K562 (cell line): ENCODE measurements at regions not wholly inside any gene's neighbourhood (a gene's known extent, or its start where the extent isn't known, plus 50 kb on each side); places are given as distances from the start of the nearest gene placed in this dataset.

Experiments used
- ATAC-seq: fragments of 200-7000 bp; cut with Tn5 transposase; 3 replicates; pipeline ENCODE4 v1.9.1; 2020; ENCODE audit warnings: moderate library complexity
- BruUV-seq: library from RNA; stranded (reverse); fragments of 400-500 nt; replicated peaks from 2 replicates; lab custom pipeline; 2021; lab: Mats Ljungman, UMichigan
- CTCF ChIA-PET: fragments of 300-600 bp; formaldehyde crosslinking; extraction: SDS; loops from one replicate; lab custom pipeline; 2021; ENCODE audit warnings: low intra/inter-chr PET ratio; lab: Yijun Ruan, JAX
- POLR2A ChIA-PET: fragments of 300-600, 350-650 bp; sonication (Branson Sonifier 250); formaldehyde crosslinking; extraction: SDS; loops from one replicate; lab custom pipeline; 2021; ENCODE audit warnings: antibody characterized with exemption, inconsistent platforms; lab: Yijun Ruan, JAX
- DNase-seq, 4 experiments: peaks; one replicate each; pipeline versions ENCODE4 v3.0.0 to v3.0.0-alpha.2; 2011 to 2018; ENCODE audit warnings: low spot score in 3 of 4, mixed read lengths in 3 of 4; ENCODE audit errors: extremely low read depth in 1 of 4
- FAIRE-seq: peaks from 2 replicates; lab custom pipeline; 2011; peaks lifted over from hg19 to GRCh38; lab: Jason Lieb, UNC
- H2AFZ ChIP-seq: 2 replicates; pipeline ENCODE4 v1.6.0; 2011; ENCODE audit warnings: low read depth, low read length, control low read depth, inconsistent platforms
- H3K27ac ChIP-seq: fragments of 200-600 bp; 3 replicates; pipeline ENCODE4 v1.8.0; 2011; ENCODE audit warnings: low read depth, mild to moderate bottlenecking, control low read depth, inconsistent platforms, low read length, moderate library complexity, mixed read lengths; ENCODE audit errors: extremely low read depth
- H3K27me3 ChIP-seq, 2 experiments: fragments of 300-600 bp in 1 of 2; 2 replicates in 1 of 2; 3 replicates in 1 of 2; pipeline versions ENCODE4 v1.6.0 to v1.8.0; 2011; ENCODE audit warnings: inconsistent platforms in 2 of 2, low read length in 2 of 2, mild to moderate bottlenecking in 1 of 2, mixed read lengths in 1 of 2, moderate library complexity in 1 of 2; ENCODE audit not compliant: control insufficient read depth in 2 of 2, insufficient read depth in 2 of 2
- H3K36me3 ChIP-seq: fragments of 300-600 bp; 3 replicates; pipeline ENCODE4 v1.8.0; 2011; ENCODE audit warnings: mild to moderate bottlenecking, low read length, inconsistent platforms; ENCODE audit not compliant: control insufficient read depth, insufficient read depth
- H3K4me1 ChIP-seq, 2 experiments: fragments of 200-600 bp in 1 of 2; replicated peaks in 1 of 2; 2 replicates in 1 of 2; 3 replicates in 1 of 2; pipeline versions ENCODE4 v1.5.1 to v1.8.0; 2011; ENCODE audit warnings: inconsistent platforms in 2 of 2, low read length in 2 of 2, mild to moderate bottlenecking in 1 of 2, mixed read lengths in 1 of 2, moderate library complexity in 1 of 2; ENCODE audit not compliant: control insufficient read depth in 2 of 2, insufficient read depth in 2 of 2
- H3K4me2 ChIP-seq: 2 replicates; pipeline ENCODE4 v1.6.1; 2011; ENCODE audit warnings: low read length, control low read depth, inconsistent platforms, mixed read lengths; ENCODE audit not compliant: insufficient read depth
- H3K4me3 ChIP-seq: fragments of 200-600 bp; sonication (generic), shearing (Covaris generic); 2 replicates; pipeline ENCODE4 v1.5.1; 2016; ENCODE audit warnings: control low read depth, inconsistent platforms
- H3K79me2 ChIP-seq: fragments of 200-600 bp; 3 replicates; pipeline ENCODE4 v1.8.0; 2011; ENCODE audit warnings: low read length, inconsistent platforms; ENCODE audit not compliant: control insufficient read depth, insufficient read depth
- H3K9ac ChIP-seq, 2 experiments: 2 replicates each; pipeline versions ENCODE4 v1.6.0 to v1.6.1; 2011; ENCODE audit warnings: low read depth in 2 of 2, low read length in 2 of 2, control low read depth in 1 of 2, inconsistent platforms in 1 of 2, mild to moderate bottlenecking in 1 of 2, mixed read lengths in 1 of 2; ENCODE audit not compliant: insufficient read depth in 1 of 2
- H3K9me1 ChIP-seq: one replicate; pipeline ENCODE4 v1.6.0; 2011; ENCODE audit warnings: inconsistent platforms, mild to moderate bottlenecking, low read length, moderate library complexity; ENCODE audit not compliant: control insufficient read depth, insufficient read depth
- H3K9me3 ChIP-seq: replicated peaks from 2 replicates; pipeline ENCODE4 v1.5.1; 2011; ENCODE audit warnings: low read depth, low read length, inconsistent platforms; ENCODE audit not compliant: control insufficient read depth, insufficient read depth
- H4K20me1 ChIP-seq: replicated peaks from 2 replicates; pipeline ENCODE4 v1.6.1; 2011; ENCODE audit warnings: low read length, inconsistent platforms, mixed read lengths; ENCODE audit not compliant: control insufficient read depth, insufficient read depth
- CEBPB ChIP-seq: fragments of 450-650 bp; IDR thresholded peaks from 2 replicates; pipeline ENCODE4 v1.6.1; 2016; ENCODE audit warnings: missing genetic modification characterization, missing compliant biosample characterization
- ILK ChIP-seq: fragments of 450-650 bp; IDR thresholded peaks from 2 replicates; pipeline ENCODE4 v1.6.1; 2016; ENCODE audit warnings: missing genetic modification characterization, low read depth, mild to moderate bottlenecking, missing compliant biosample characterization, moderate library complexity, borderline replicate concordance
- KDM1A ChIP-seq, 2 experiments: fragments of 450-650 bp; IDR thresholded peaks; 2 replicates each; pipeline ENCODE4 v1.6.1; 2016; ENCODE audit warnings: mild to moderate bottlenecking in 2 of 2
- PML ChIP-seq: IDR thresholded peaks from 2 replicates; pipeline ENCODE4 v1.6.1; 2012; ENCODE audit warnings: low read length, inconsistent platforms
- SUPT5H ChIP-seq: fragments of 450-650 bp; IDR thresholded peaks from 2 replicates; pipeline ENCODE4 v1.6.1; 2016
- TRIM24 ChIP-seq, 2 experiments: fragments of 450-650 bp; IDR thresholded peaks; 2 replicates each; pipeline ENCODE4 v1.6.1; 2016
- ZBTB43 ChIP-seq: sonication (generic); formaldehyde crosslinking; IDR thresholded peaks from 2 replicates; pipeline ENCODE4 v1.8.0; 2023; ENCODE audit warnings: mild to moderate bottlenecking, missing genetic modification reagents
- ZNF407 ChIP-seq: fragments of 450-650 bp; IDR thresholded peaks from 2 replicates; pipeline ENCODE4 v1.6.1; 2016; ENCODE audit warnings: low read depth
- ZNF511 ChIP-seq: sonication (generic); formaldehyde crosslinking; IDR thresholded peaks from 2 replicates; pipeline ENCODE4 v1.8.0; 2022; ENCODE audit warnings: mild to moderate bottlenecking, missing genetic modification reagents
- ZNF639 ChIP-seq, 2 experiments: fragments of 200-800 bp in 1 of 2; sonication (Bioruptor generic) in 1 of 2; sonication (generic) in 1 of 2; formaldehyde crosslinking in 1 of 2; IDR thresholded peaks in 1 of 2; conservative IDR thresholded peaks in 1 of 2; 2 replicates each; pipeline versions ENCODE4 v1.5.0 to v1.6.1; 2016 to 2020; ENCODE audit warnings: missing compliant biosample characterization in 1 of 2, missing genetic modification characterization in 1 of 2, missing genetic modification reagents in 1 of 2
- ZNF764 ChIP-seq: fragments of 250-450 bp; sonication (Bioruptor Pico); IDR thresholded peaks from 2 replicates; pipeline ENCODE4 v1.4.0; 2020; ENCODE audit warnings: low read depth, mild to moderate bottlenecking, moderate library complexity
- WGBS: fragments of 100-300 bp; shearing (Covaris generic); methylation state at CpG from one replicate; pipeline ENCODE4 v1.1.6; 2016; ENCODE audit warnings: low coverage, mixed read lengths; ENCODE audit not compliant: insufficient coverage; ENCODE audit errors: missing lambda C conversion rate; 5-methylcytosine and 5-hydroxymethylcytosine counted together
- in situ Hi-C: fragments of 300-500 bp; cut with MboI; formaldehyde crosslinking; loops from 4 replicates; pipeline ENCODE4 v1.15.0; 2018; ENCODE audit warnings: inconsistent platforms, mixed read lengths
- intact Hi-C: fragments of 100-400 bp; cut with micrococcal nuclease; formaldehyde crosslinking; loops from 2 replicates; pipeline ENCODE4 v1.14.2; 2022

- no peak for TF ChIP-seq ZNF639 (CRISPR knock-in tag; conservative IDR thresholded peaks at IDR 0.05 in 1 of 2, IDR thresholded peaks at IDR 0.05 in 1 of 2)
- no peak for TF ChIP-seq ILK (tag)
- TF ChIP-seq TRIM24 (IDR thresholded peaks at IDR 0.05), result no peak
Measured at GRCh38 chr11:25990406-25990805, 341.5 kb upstream of the ANO3 start (continued).

GRCh38 chr11:25991476-25991875, 340.5 kb upstream of the ANO3 start:
- Histone ChIP-seq H3K9me1 (no peaks in the 10 kb centered on the region), H3K27me3 (no peaks in the 10 kb centered on the region), H3K4me3 (no peak overlapping the region), H4K20me1 (no peaks in the 10 kb centered on the region), H3K79me2 (no peaks in the 10 kb centered on the region), H3K27ac (no peak overlapping the region), H2AFZ (no peak overlapping the region), H3K36me3 (no peaks in the 10 kb centered on the region), H3K9ac (no peak overlapping the region), H3K9me3 (no peaks in the 10 kb centered on the region), H3K4me1 (no peaks in the 10 kb centered on the region), H3K4me2 (no peak overlapping the region)
- ChIA-PET POLR2A (no interaction called here), CTCF (no interaction called here)
- in situ Hi-C loops (no loop called here), intact Hi-C loops (no loop called here)
- FAIRE-seq, result no peak
- ATAC-seq, result no peak
- BruUV-seq, result no TSS peak
- WGBS, result 4% methylated on average over 2 of the region's 2 CpGs
- no peak for DNase-seq
- TF ChIP-seq ZNF511 (CRISPR knock-in tag), result no peak
- TF ChIP-seq CEBPB (tag), result no peak
- no peak for TF ChIP-seq ZNF764 (CRISPR knock-in tag)
- TF ChIP-seq PML, result no peak
- no peak for TF ChIP-seq ZNF407
- no peak for TF ChIP-seq ZBTB43 (CRISPR knock-in tag)
- no peak for TF ChIP-seq SUPT5H
- TF ChIP-seq KDM1A (IDR thresholded peaks at IDR 0.05), result no peak
